ENCODE measurements at regions not wholly inside any gene's neighbourhood (a gene's known extent, or its start where the extent isn't known, plus 50 kb on each side); places are given as distances from the start of the nearest gene placed in this dataset.

GRCh38 chr11:111135101-111135500 is 110.4 kb upstream of the POU2AF2 start:
- ATAC-seq = no peak
- Mint-ChIP-seq H3K4me3 (no peak overlapping the region), H3K27ac (no peak overlapping the region)

GRCh38 chr11:111128076-111128870 is 117.3 kb upstream of the POU2AF2 start:
- Mint-ChIP-seq H3K4me3 (no peak overlapping the region), H3K27me3 (peaks cover 7% of the 10 kb centered on the region), H3K9me3 (no peaks in the 10 kb centered on the region), H3K27ac (no peak overlapping the region), H3K4me1 (ENCODE audit: low read depth) (no peaks in the 10 kb centered on the region), H3K36me3 (ENCODE audit: low read depth) (no peaks in the 10 kb centered on the region)
- DNase-seq = no peak
- TF ChIP-seq CTCF (IDR thresholded peaks at IDR 0.05) = no peak
- intact Hi-C loops (cut with micrococcal nuclease) = no loop called here
- ATAC-seq = no peak
- ChIA-PET POLR2A (no interaction called here), CTCF (no interaction called here)

More at GRCh38 chr11:111135101-111135500, 110.4 kb upstream of the POU2AF2 start:
- no peak for DNase-seq
- intact Hi-C loops (cut with micrococcal nuclease) = no loop called here
- Mint-ChIP-seq H3K36me3 (ENCODE audit: low read depth) (no peaks in the 10 kb centered on the region), H3K27me3 (peaks cover 17% of the 10 kb centered on the region), H3K4me1 (ENCODE audit: low read depth) (no peaks in the 10 kb centered on the region), H3K9me3 (no peaks in the 10 kb centered on the region)
- ChIA-PET CTCF (no interaction called here), POLR2A (interaction anchor here (0.5 kb wide), 1 partner anchor 119 kb away, joined by 3 read pairs; no protein-coding TSS in a partner anchor)
- no peak for TF ChIP-seq CTCF (IDR thresholded peaks at IDR 0.05)

- no peak overlapping the region for H3K4me3 Mint-ChIP-seq
- TF ChIP-seq CTCF (IDR thresholded peaks at IDR 0.05) = no peak
- no peaks in the 10 kb centered on the region for H3K9me3 Mint-ChIP-seq
- no peaks in the 10 kb centered on the region for H3K36me3 Mint-ChIP-seq (ENCODE audit: low read depth)
- no peak overlapping the region for H3K27ac Mint-ChIP-seq
- no peak for ATAC-seq
- intact Hi-C loops (cut with micrococcal nuclease) = no loop called here
- peaks cover 1% of the 10 kb centered on the region for H3K27me3 Mint-ChIP-seq
- ChIA-PET CTCF (no interaction called here), POLR2A (interaction anchor here (1.1 kb wide), 1 partner anchor 12 kb away, joined by 3 read pairs; no protein-coding TSS in a partner anchor)
- no peaks in the 10 kb centered on the region for H3K4me1 Mint-ChIP-seq (ENCODE audit: low read depth)
- no peak for DNase-seq
Measured at GRCh38 chr11:111124724-111125123, 120.8 kb upstream of the POU2AF2 start.

GRCh38 chr11:111123463-111124398 is 121.8 kb upstream of the POU2AF2 start:
- Mint-ChIP-seq H3K4me3 (no peak overlapping the region), H3K36me3 (ENCODE audit: low read depth) (no peaks in the 10 kb centered on the region), H3K27me3 (peaks cover 1% of the 10 kb centered on the region), H3K4me1 (ENCODE audit: low read depth) (no peaks in the 10 kb centered on the region), H3K9me3 (no peaks in the 10 kb centered on the region), H3K27ac (no peak overlapping the region)
- TF ChIP-seq CTCF (IDR thresholded peaks at IDR 0.05) = no peak
- CTCF ChIA-PET = no interaction called here
- ATAC-seq = no peak
- POLR2A ChIA-PET = interaction anchor here (0.6 to 1.1 kb wide), 2 partner anchors 11 to 1310 kb away, joined by 3 read pairs; no protein-coding TSS in a partner anchor
- no peak for DNase-seq
- intact Hi-C loops (cut with micrococcal nuclease) = no loop called here

Measured in activated CD8-positive, alpha-beta T cell treated with anti-CD3 and anti-CD28 coated beads for 36 hours (primary cell).